PC-3 (cell line): ENCODE measurements at regions not wholly inside any gene's neighbourhood (a gene's known extent, or its start where the extent isn't known, plus 50 kb on each side); places are given as distances from the start of the nearest gene placed in this dataset.

ENCODE experiments used
- EZH2 ChIP-seq: fragments of 300-600 bp; sonication (generic); IDR thresholded peaks from one replicate; pipeline ENCODE4 v1.6.1; 2017; ENCODE audit warnings: antibody characterized with exemption, mild to moderate bottlenecking, low read length; ENCODE audit not compliant: unreplicated experiment
- EZH2phosphoT487 ChIP-seq: fragments of 300-600 bp; sonication (generic); IDR thresholded peaks from 2 replicates; pipeline ENCODE4 v1.6.1; 2018; ENCODE audit warnings: mild to moderate bottlenecking, antibody characterized with exemption, low read length, borderline replicate concordance
- TF ChIP-seq, protein P1 (sequence below): fragments of 300-600 bp; sonication (generic); conservative IDR thresholded peaks from 2 replicates; pipeline ENCODE4 v1.5.1; 2017; ENCODE audit warnings: antibody characterized with exemption, low read depth, mild to moderate bottlenecking, low read length

- TF ChIP-seq, protein P1, sequence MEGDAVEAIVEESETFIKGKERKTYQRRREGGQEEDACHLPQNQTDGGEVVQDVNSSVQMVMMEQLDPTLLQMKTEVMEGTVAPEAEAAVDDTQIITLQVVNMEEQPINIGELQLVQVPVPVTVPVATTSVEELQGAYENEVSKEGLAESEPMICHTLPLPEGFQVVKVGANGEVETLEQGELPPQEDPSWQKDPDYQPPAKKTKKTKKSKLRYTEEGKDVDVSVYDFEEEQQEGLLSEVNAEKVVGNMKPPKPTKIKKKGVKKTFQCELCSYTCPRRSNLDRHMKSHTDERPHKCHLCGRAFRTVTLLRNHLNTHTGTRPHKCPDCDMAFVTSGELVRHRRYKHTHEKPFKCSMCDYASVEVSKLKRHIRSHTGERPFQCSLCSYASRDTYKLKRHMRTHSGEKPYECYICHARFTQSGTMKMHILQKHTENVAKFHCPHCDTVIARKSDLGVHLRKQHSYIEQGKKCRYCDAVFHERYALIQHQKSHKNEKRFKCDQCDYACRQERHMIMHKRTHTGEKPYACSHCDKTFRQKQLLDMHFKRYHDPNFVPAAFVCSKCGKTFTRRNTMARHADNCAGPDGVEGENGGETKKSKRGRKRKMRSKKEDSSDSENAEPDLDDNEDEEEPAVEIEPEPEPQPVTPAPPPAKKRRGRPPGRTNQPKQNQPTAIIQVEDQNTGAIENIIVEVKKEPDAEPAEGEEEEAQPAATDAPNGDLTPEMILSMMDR, result no peak
- TF ChIP-seq EZH2phosphoT487 (no peak), EZH2 (no peak)
Observed at GRCh38 chr1:38424677-38425076, 378.1 kb upstream of the POU3F1 start.
